ENCODE measurements at regions not wholly inside any gene's neighbourhood (a gene's known extent, or its start where the extent isn't known, plus 50 kb on each side); places are given as distances from the start of the nearest gene placed in this dataset.
"Not testable (repeated sequence)": the region's sequence is repeated elsewhere in the genome, so short reads cannot be mapped to it uniquely, and the experiment has no call there.

- Mint-ChIP-seq H3K9me3 (no peaks in the 10 kb centered on the region), H3K27ac (no peak overlapping the region), H3K36me3 (no peaks in the 10 kb centered on the region)
- no peak for DNase-seq (ENCODE audit: low spot score in 2 of 2)
- no peak for ATAC-seq
These were observed 117.7 kb upstream of the PTPRZ1 start for GRCh38 chr7:121755286-121755685.

GRCh38 chr7:121753944-121754343, 119.0 kb upstream of the PTPRZ1 start:
- no peak overlapping the region for H3K27ac Mint-ChIP-seq
- no peaks in the 10 kb centered on the region for H3K36me3 Mint-ChIP-seq
- DNase-seq (ENCODE audit: low spot score in 2 of 2) (no peak), ATAC-seq (no peak)
- H3K9me3 Mint-ChIP-seq: no peaks in the 10 kb centered on the region

- no peak overlapping the region for H3K27ac Mint-ChIP-seq
- no peaks in the 10 kb centered on the region for H3K36me3 Mint-ChIP-seq
- ATAC-seq (no peak), DNase-seq (ENCODE audit: low spot score in 2 of 2) (no peak)
- no peaks in the 10 kb centered on the region for H3K9me3 Mint-ChIP-seq
These were observed 120.3 kb upstream of the PTPRZ1 start for GRCh38 chr7:121752706-121753105.

- ATAC-seq: no peak
- Mint-ChIP-seq H3K9me3 (no peaks in the 10 kb centered on the region), H3K27ac (no peak overlapping the region), H3K36me3 (no peaks in the 10 kb centered on the region)
- DNase-seq (ENCODE audit: low spot score in 2 of 2): no peak
These were observed 124.4 kb upstream of the PTPRZ1 start for GRCh38 chr7:121748546-121748945.

GRCh38 chr7:121745856-121746255, 127.1 kb upstream of the PTPRZ1 start:
- ATAC-seq (no peak), DNase-seq (ENCODE audit: low spot score in 2 of 2) (no peak)
- Mint-ChIP-seq H3K36me3 (no peaks in the 10 kb centered on the region), H3K27ac (no peak overlapping the region), H3K9me3 (no peaks in the 10 kb centered on the region)

GRCh38 chr7:121744877-121745276, 128.1 kb upstream of the PTPRZ1 start:
- no peaks in the 10 kb centered on the region for H3K36me3 Mint-ChIP-seq

GRCh38 chr7:121744319-121744718, 128.6 kb upstream of the PTPRZ1 start:
- Mint-ChIP-seq H3K27ac (no peak overlapping the region), H3K36me3 (no peaks in the 10 kb centered on the region), H3K9me3 (no peaks in the 10 kb centered on the region)
- no peak for ATAC-seq
- no peak for DNase-seq (ENCODE audit: low spot score in 2 of 2)

More at GRCh38 chr7:121744877-121745276, 128.1 kb upstream of the PTPRZ1 start:
- no peak for DNase-seq (ENCODE audit: low spot score in 2 of 2)
- no peak overlapping the region for H3K27ac Mint-ChIP-seq
- no peak for ATAC-seq
- no peaks in the 10 kb centered on the region for H3K9me3 Mint-ChIP-seq

GRCh38 chr7:121741896-121742295, 131.1 kb upstream of the PTPRZ1 start:
- H3K27ac Mint-ChIP-seq: no peak overlapping the region
- H3K36me3 Mint-ChIP-seq: no peaks in the 10 kb centered on the region
- ATAC-seq: no peak
- H3K9me3 Mint-ChIP-seq: no peaks in the 10 kb centered on the region
- DNase-seq (ENCODE audit: low spot score in 2 of 2): no peak

GRCh38 chr7:121739465-121739864, 133.5 kb upstream of the PTPRZ1 start:
- ATAC-seq: no peak
- no peak overlapping the region for H3K27ac Mint-ChIP-seq
- DNase-seq (ENCODE audit: low spot score in 2 of 2): no peak
- peaks cover 0 to 3% of the 10 kb centered on the region in 2 donors for H3K9me3 Mint-ChIP-seq
- H3K36me3 Mint-ChIP-seq: no peaks in the 10 kb centered on the region

- Mint-ChIP-seq H3K27ac (no peak overlapping the region), H3K9me3 (peaks cover 15 to 18% of the 10 kb centered on the region in 2 donors), H3K36me3 (no peaks in the 10 kb centered on the region)
- DNase-seq (ENCODE audit: low spot score in 2 of 2) (no peak), ATAC-seq (no peak)
These were observed 142.1 kb upstream of the PTPRZ1 start for GRCh38 chr7:121730869-121731268.

- no peak overlapping the region for H3K27ac Mint-ChIP-seq
- DNase-seq (ENCODE audit: low spot score in 2 of 2): no peak
- ATAC-seq: no peak
- peaks cover 2 to 6% of the 10 kb centered on the region in 2 donors for H3K9me3 Mint-ChIP-seq
- no peaks in the 10 kb centered on the region for H3K36me3 Mint-ChIP-seq
These were observed 158.2 kb upstream of the PTPRZ1 start for GRCh38 chr7:121714559-121715303.

GRCh38 chr7:121712961-121713360, 160.0 kb upstream of the PTPRZ1 start:
- H3K36me3 Mint-ChIP-seq, H3K9me3 Mint-ChIP-seq, ATAC-seq: not testable (repeated sequence)

GRCh38 chr7:121697731-121698316, 175.1 kb upstream of the PTPRZ1 start:
- H3K36me3 Mint-ChIP-seq: no peaks in the 10 kb centered on the region
- no peak for DNase-seq (ENCODE audit: low spot score in 2 of 2)
- H3K9me3 Mint-ChIP-seq: no peaks in the 10 kb centered on the region
- H3K27ac Mint-ChIP-seq: no peak overlapping the region
- ATAC-seq: no peak

More at GRCh38 chr7:121712961-121713360, 160.0 kb upstream of the PTPRZ1 start:
- not testable (repeated sequence) for H3K27ac Mint-ChIP-seq; DNase-seq (ENCODE audit: low spot score in 2 of 2)

- ATAC-seq: no peak
- Mint-ChIP-seq H3K9me3 (no peaks in the 10 kb centered on the region), H3K27ac (no peak overlapping the region), H3K36me3 (no peaks in the 10 kb centered on the region)
- no peak for DNase-seq (ENCODE audit: low spot score in 2 of 2)
These were observed 176.0 kb upstream of the PTPRZ1 start for GRCh38 chr7:121696954-121697353.

GRCh38 chr7:121689749-121690148, 183.2 kb upstream of the PTPRZ1 start:
- H3K9me3 Mint-ChIP-seq: peaks cover 0 to 9% of the 10 kb centered on the region in 2 donors
- no peaks in the 10 kb centered on the region for H3K36me3 Mint-ChIP-seq
- ATAC-seq (no peak), DNase-seq (ENCODE audit: low spot score in 2 of 2) (no peak)
- no peak overlapping the region for H3K27ac Mint-ChIP-seq

- Mint-ChIP-seq H3K27ac (no peak overlapping the region), H3K9me3 (peaks cover 0 to 4% of the 10 kb centered on the region in 2 donors), H3K36me3 (no peaks in the 10 kb centered on the region)
- DNase-seq (ENCODE audit: low spot score in 2 of 2): no peak
- ATAC-seq: no peak
These were observed 191.3 kb upstream of the PTPRZ1 start for GRCh38 chr7:121681700-121682099.

GRCh38 chr7:121676168-121676567, 196.8 kb upstream of the PTPRZ1 start:
- Mint-ChIP-seq H3K9me3 (peaks cover 0 to 2% of the 10 kb centered on the region in 2 donors), H3K27ac (no peak overlapping the region), H3K36me3 (no peaks in the 10 kb centered on the region)
- ATAC-seq (no peak), DNase-seq (ENCODE audit: low spot score in 2 of 2) (no peak)

- not testable (repeated sequence) for H3K27ac Mint-ChIP-seq; H3K9me3 Mint-ChIP-seq; DNase-seq (ENCODE audit: low spot score in 2 of 2); ATAC-seq; H3K36me3 Mint-ChIP-seq
These were observed 198.5 kb upstream of the PTPRZ1 start for GRCh38 chr7:121674455-121674854.

All from activated naive CD4-positive, alpha-beta T cell treated with anti-CD3 and anti-CD28 coated beads, Interleukin-2, amount 50 U/mL, for 72 hours (primary cell).